ENCODE measurements at regions not wholly inside any gene's neighbourhood (a gene's known extent, or its start where the extent isn't known, plus 50 kb on each side); places are given as distances from the start of the nearest gene placed in this dataset.

- H3K4me3 ChIP-seq (ENCODE audit: low read depth, low read length): no peak overlapping the region
- DNase-seq (ENCODE audit: low read depth): no peak
- no peak for TF ChIP-seq CTCF (IDR thresholded peaks at IDR 0.05; ENCODE audit: low read depth, low read length, missing control alignments)
These were observed 350.4 kb downstream of the BCKDHB start for GRCh38 chr6:80456724-80457438.

GRCh38 chr6:80454661-80455365, 348.3 kb downstream of the BCKDHB start:
- TF ChIP-seq CTCF (IDR thresholded peaks at IDR 0.05; ENCODE audit: low read depth, low read length, missing control alignments): no peak
- DNase-seq (ENCODE audit: low read depth): no peak

DNA sequence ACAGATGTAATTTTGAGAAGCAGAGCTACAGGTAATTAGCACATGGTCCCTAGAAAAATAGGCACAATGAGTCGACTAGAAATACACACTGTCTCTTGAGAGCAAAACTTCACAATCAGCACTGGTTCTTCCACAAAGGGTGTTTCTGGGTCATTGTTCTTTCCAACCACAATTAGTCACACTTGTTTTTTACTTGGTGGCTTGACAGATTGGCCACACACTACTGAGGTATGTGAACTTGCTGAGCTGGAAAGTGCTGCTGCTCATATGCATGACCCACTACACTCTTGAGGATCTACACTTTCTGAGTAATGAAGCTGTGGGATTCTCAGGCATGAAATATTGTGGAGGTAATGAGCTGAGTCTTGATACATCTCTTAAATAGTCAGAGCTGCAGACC, 347.7 kb downstream of the BCKDHB start:
- DNase-seq (ENCODE audit: low read depth): no peak
- H3K4me3 ChIP-seq (ENCODE audit: low read depth, low read length): no peak overlapping the region
- no peak for TF ChIP-seq CTCF (IDR thresholded peaks at IDR 0.05; ENCODE audit: low read depth, low read length, missing control alignments)

More at GRCh38 chr6:80454661-80455365, 348.3 kb downstream of the BCKDHB start:
- H3K4me3 ChIP-seq (ENCODE audit: low read depth, low read length): no peak overlapping the region

DNA sequence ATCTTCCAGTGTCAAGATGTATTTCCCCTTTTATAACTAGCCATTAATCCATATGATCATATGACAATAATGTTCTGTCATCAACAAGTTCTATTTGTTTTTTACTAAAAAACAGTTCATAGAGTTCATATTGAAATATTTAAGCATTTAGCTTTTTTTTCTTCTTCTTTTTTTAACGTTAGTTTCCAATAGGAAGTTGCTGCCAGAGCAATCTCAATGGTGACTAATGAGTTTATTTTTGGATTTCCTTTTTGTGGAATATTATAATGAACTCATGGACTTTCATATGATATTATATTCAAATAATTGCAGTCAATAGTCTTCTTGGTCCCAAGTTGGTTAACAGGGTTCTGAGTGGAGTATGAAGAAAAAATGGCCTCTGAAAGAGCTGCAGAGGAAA, 343.3 kb downstream of the BCKDHB start:
- TF ChIP-seq CTCF (IDR thresholded peaks at IDR 0.05; ENCODE audit: low read depth, low read length, missing control alignments): no peak
- no peak for DNase-seq (ENCODE audit: low read depth)
- no peak overlapping the region for H3K4me3 ChIP-seq (ENCODE audit: low read depth, low read length)

- TF ChIP-seq CTCF (IDR thresholded peaks at IDR 0.05; ENCODE audit: low read depth, low read length, missing control alignments): no peak
- H3K4me3 ChIP-seq (ENCODE audit: low read depth, low read length): no peak overlapping the region
- no peak for DNase-seq (ENCODE audit: low read depth)
These were observed 340.1 kb downstream of the BCKDHB start for GRCh38 chr6:80446454-80447045.

GRCh38 chr6:80445751-80446150, 339.3 kb downstream of the BCKDHB start:
- no peak for DNase-seq (ENCODE audit: low read depth)
- no peak for TF ChIP-seq CTCF (IDR thresholded peaks at IDR 0.05; ENCODE audit: low read depth, low read length, missing control alignments)
- no peak overlapping the region for H3K4me3 ChIP-seq (ENCODE audit: low read depth, low read length)

All from GM12864 (cell line).